Sigmoid colon (tissue), 4 donors: ENCODE measurements at regions not wholly inside any gene's neighbourhood (a gene's known extent, or its start where the extent isn't known, plus 50 kb on each side); places are given as distances from the start of the nearest gene placed in this dataset.
"Not testable (repeated sequence)": the region's sequence is repeated elsewhere in the genome, so short reads cannot be mapped to it uniquely, and the experiment has no call there.

Source experiments
- CTCF ChIP-seq, 4 experiments: fragments of 450-650 bp in 3 of 4; fragments of 200-600 bp in 1 of 4; IDR thresholded peaks; one replicate each; pipeline ENCODE4 v1.5.1; 2016 to 2019; ENCODE audit warnings: antibody characterized with exemption in 4 of 4, mild to moderate bottlenecking in 3 of 4, moderate library complexity in 2 of 4
- POLR2AphosphoS5 ChIP-seq, 4 donors: sonication (generic); formaldehyde crosslinking; IDR thresholded peaks; one replicate each; pipeline ENCODE4 v1.6.1; 2017; ENCODE audit warnings: antibody characterized with exemption in 4 of 4

- TF ChIP-seq POLR2AphosphoS5, CTCF (IDR thresholded peaks at IDR 0.05): not testable (repeated sequence)
Measured at GRCh38 chr4:13761581-13761980, 134.1 kb upstream of the BOD1L1 start.
